ENCODE measurements at regions not wholly inside any gene's neighbourhood (a gene's known extent, or its start where the extent isn't known, plus 50 kb on each side); places are given as distances from the start of the nearest gene placed in this dataset.

- TF ChIP-seq, protein P1, sequence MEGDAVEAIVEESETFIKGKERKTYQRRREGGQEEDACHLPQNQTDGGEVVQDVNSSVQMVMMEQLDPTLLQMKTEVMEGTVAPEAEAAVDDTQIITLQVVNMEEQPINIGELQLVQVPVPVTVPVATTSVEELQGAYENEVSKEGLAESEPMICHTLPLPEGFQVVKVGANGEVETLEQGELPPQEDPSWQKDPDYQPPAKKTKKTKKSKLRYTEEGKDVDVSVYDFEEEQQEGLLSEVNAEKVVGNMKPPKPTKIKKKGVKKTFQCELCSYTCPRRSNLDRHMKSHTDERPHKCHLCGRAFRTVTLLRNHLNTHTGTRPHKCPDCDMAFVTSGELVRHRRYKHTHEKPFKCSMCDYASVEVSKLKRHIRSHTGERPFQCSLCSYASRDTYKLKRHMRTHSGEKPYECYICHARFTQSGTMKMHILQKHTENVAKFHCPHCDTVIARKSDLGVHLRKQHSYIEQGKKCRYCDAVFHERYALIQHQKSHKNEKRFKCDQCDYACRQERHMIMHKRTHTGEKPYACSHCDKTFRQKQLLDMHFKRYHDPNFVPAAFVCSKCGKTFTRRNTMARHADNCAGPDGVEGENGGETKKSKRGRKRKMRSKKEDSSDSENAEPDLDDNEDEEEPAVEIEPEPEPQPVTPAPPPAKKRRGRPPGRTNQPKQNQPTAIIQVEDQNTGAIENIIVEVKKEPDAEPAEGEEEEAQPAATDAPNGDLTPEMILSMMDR (IDR thresholded peaks at IDR 0.05) = no peak
- no peak for TF ChIP-seq EP300 (IDR thresholded peaks at IDR 0.05)
- TF ChIP-seq POLR2AphosphoS5 (IDR thresholded peaks at IDR 0.05) = no peak
- no peak for TF ChIP-seq POLR2A (IDR thresholded peaks at IDR 0.05)
- no peak for DNase-seq
- no peaks in the 10 kb centered on the region for H3K9me3 ChIP-seq
- no peaks in the 10 kb centered on the region for H3K27me3 ChIP-seq
- peak overlapping the region in 4 of 5 donors; percentile 39 to 78 (median 66) for H3K27ac ChIP-seq
- WGBS, 5 donors = 91 to 97% (median 95%) methylated on average over 12 of the region's 12 CpGs
- no peak overlapping the region for H3K4me3 ChIP-seq
- H3K36me3 ChIP-seq = no peaks in the 10 kb centered on the region
- H3K4me1 ChIP-seq = peaks cover 0 to 10% (median 9%) of the 10 kb centered on the region in 4 donors
- intact Hi-C loops (cut with DNase I; ENCODE audit: low total_unique reads) = no loop called here
Observed at GRCh38 chr13:24624363-24624762, 55.8 kb upstream of the ATP12A start.

DNA sequence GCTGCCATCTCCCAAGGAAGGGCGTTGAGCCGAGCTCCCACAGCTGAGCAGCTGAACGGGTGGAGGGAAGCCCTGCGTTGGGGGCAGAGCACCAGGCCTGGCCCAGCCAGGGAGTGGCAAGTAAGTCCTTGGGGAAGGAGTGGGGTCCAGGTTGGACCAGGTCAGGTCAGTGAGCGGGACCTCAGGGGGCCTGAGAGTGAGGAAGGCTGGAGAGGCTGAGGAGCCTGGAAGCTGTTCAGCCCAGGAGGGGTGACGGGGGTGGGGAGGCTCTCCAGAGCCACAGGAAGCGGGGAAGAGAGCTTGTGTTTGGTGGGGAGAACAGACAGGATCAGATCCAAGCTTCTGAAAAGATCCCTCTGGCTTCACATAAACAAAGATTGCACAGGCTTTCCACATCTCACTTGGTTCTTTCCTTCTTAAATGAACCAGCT is 55.4 kb upstream of the ATP12A start:
- no peak overlapping the region for H3K4me3 ChIP-seq
- H3K27ac ChIP-seq = peak overlapping the region in 4 of 5 donors; percentile 39 to 78 (median 66)
- intact Hi-C loops (cut with DNase I; ENCODE audit: low total_unique reads) = no loop called here
- H3K36me3 ChIP-seq = no peaks in the 10 kb centered on the region
- peaks cover 0 to 10% (median 9%) of the 10 kb centered on the region in 4 donors for H3K4me1 ChIP-seq
- DNase-seq = peak; percentile 17 to 79
- H3K27me3 ChIP-seq = no peaks in the 10 kb centered on the region
- no peak for TF ChIP-seq EP300 (IDR thresholded peaks at IDR 0.05)
- TF ChIP-seq, protein P1 (IDR thresholded peaks at IDR 0.05) = no peak
- TF ChIP-seq POLR2AphosphoS5 (IDR thresholded peaks at IDR 0.05) = peak in 1 of 3 donors; percentile 12
- no peak for TF ChIP-seq POLR2A (IDR thresholded peaks at IDR 0.05)
- 69 to 83% (median 78%) methylated on average over 7 of the region's 7 CpGs for WGBS, 5 donors
- no peaks in the 10 kb centered on the region for H3K9me3 ChIP-seq

- no peaks in the 10 kb centered on the region for H3K36me3 ChIP-seq
- intact Hi-C loops (cut with DNase I; ENCODE audit: low total_unique reads) = no loop called here
Observed at GRCh38 chr13:24625331-24625731, 54.9 kb upstream of the ATP12A start.

GRCh38 chr13:24625870-24626849 is 54.0 kb upstream of the ATP12A start:
- no peaks in the 10 kb centered on the region for H3K36me3 ChIP-seq
- intact Hi-C loops (cut with DNase I; ENCODE audit: low total_unique reads) = no loop called here
- H3K4me3 ChIP-seq = no peak overlapping the region
- DNase-seq = peak; percentile 25 to 70
- peak overlapping the region in 4 of 5 donors; percentile 23 to 78 (median 66) for H3K27ac ChIP-seq
- no peaks in the 10 kb centered on the region for H3K27me3 ChIP-seq
- peaks cover 0 to 10% (median 9%) of the 10 kb centered on the region in 4 donors for H3K4me1 ChIP-seq
- H3K9me3 ChIP-seq = no peaks in the 10 kb centered on the region
- WGBS, 5 donors = 57 to 70% (median 61%) methylated on average over 9 of the region's 9 CpGs
- no peak for TF ChIP-seq EP300 (IDR thresholded peaks at IDR 0.05)
- TF ChIP-seq POLR2AphosphoS5 (IDR thresholded peaks at IDR 0.05) = no peak
- no peak for TF ChIP-seq POLR2A (IDR thresholded peaks at IDR 0.05)
- TF ChIP-seq, protein P1 (IDR thresholded peaks at IDR 0.05) = no peak

More at GRCh38 chr13:24625331-24625731, 54.9 kb upstream of the ATP12A start:
- no peak for TF ChIP-seq POLR2A (IDR thresholded peaks at IDR 0.05)
- no peak for TF ChIP-seq EP300 (IDR thresholded peaks at IDR 0.05)
- TF ChIP-seq, protein P1 (IDR thresholded peaks at IDR 0.05) = no peak
- TF ChIP-seq POLR2AphosphoS5 (IDR thresholded peaks at IDR 0.05) = no peak
- Histone ChIP-seq H3K27ac (peak overlapping the region in 4 of 5 donors; percentile 23 to 78 (median 66)), H3K4me3 (no peak overlapping the region), H3K27me3 (no peaks in the 10 kb centered on the region), H3K9me3 (no peaks in the 10 kb centered on the region), H3K4me1 (peaks cover 0 to 10% (median 9%) of the 10 kb centered on the region in 4 donors)
- DNase-seq = peak in 1 of 2 donors; percentile 35
- WGBS, 5 donors = 37 to 52% (median 48%) methylated on average over 3 of the region's 3 CpGs

Data from stomach (tissue), 8 donors.